ENCODE measurements at regions not wholly inside any gene's neighbourhood (a gene's known extent, or its start where the extent isn't known, plus 50 kb on each side); places are given as distances from the start of the nearest gene placed in this dataset.

DNA sequence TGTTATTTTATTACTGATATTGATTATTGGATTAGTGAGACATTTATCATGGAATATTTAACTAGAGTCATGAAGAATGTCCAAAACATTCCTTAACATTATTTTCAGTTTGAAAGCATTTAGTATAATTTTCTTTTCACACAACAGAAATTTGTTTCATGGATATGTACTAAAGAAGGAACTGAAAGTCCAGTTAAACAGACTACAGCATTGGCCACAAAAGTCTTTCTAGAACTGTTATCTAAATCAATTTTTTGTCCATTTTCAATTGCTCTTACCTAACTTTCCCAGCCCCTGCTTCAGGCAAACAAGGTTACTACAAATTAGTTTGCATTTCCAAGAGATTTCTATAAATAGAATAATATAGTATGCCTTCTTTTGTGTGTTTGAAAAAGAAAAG, 1018.0 kb upstream of the PCDH20 start:
- no peak overlapping the region for H4K8ac ChIP-seq (replicated peaks; ENCODE audit: insufficient read length, low read depth, low read length)
- no peaks in the 10 kb centered on the region for H3K4me1 ChIP-seq (ENCODE audit: insufficient read depth, low read length)
- H3K79me1 ChIP-seq (ENCODE audit: insufficient read depth, low read depth, low read length, poor library complexity, severe bottlenecking) = no peaks in the 10 kb centered on the region
- no peak overlapping the region for H3K56ac ChIP-seq (ENCODE audit: insufficient read length, low read depth, low read length)
- no peak overlapping the region for H2BK5ac ChIP-seq (ENCODE audit: insufficient read length, low read length)
- no peak overlapping the region for H3K23ac ChIP-seq (ENCODE audit: insufficient read length, low read depth, low read length)
- no peaks in the 10 kb centered on the region for H3K79me2 ChIP-seq (ENCODE audit: insufficient read depth, low read length)
- H3K4ac ChIP-seq (ENCODE audit: low read depth, low read length) = no peak overlapping the region
- H3K4me2 ChIP-seq (ENCODE audit: insufficient read depth, insufficient read length, low read length) = no peak overlapping the region
- no peak overlapping the region for H3K27ac ChIP-seq (ENCODE audit: insufficient read length, low read depth, low read length)
- no peak overlapping the region for H2AFZ ChIP-seq (ENCODE audit: low read length)
- H2BK15ac ChIP-seq (ENCODE audit: low read depth, low read length) = no peak overlapping the region
- H3K23me2 ChIP-seq (ENCODE audit: insufficient read length, low read depth, low read length, poor library complexity, severe bottlenecking) = no peaks in the 10 kb centered on the region
- Mint-ChIP-seq H3K4me1 (peaks cover 3 to 10% of the 10 kb centered on the region in 2 experiments), H3K4me3 (no peak overlapping the region), H3K9me3 (no peaks in the 10 kb centered on the region), H3K27ac (no peak overlapping the region), H3K36me3 (ENCODE audit: insufficient read depth in 1 of 3, low read depth in 3 of 3) (no peaks in the 10 kb centered on the region), H3K27me3 (ENCODE audit: low read depth) (no peaks in the 10 kb centered on the region)
- no peak overlapping the region for H4K5ac ChIP-seq (ENCODE audit: insufficient read length, low read depth, low read length)
- no peak overlapping the region for H3T11ph ChIP-seq (ENCODE audit: low read length)
- no peaks in the 10 kb centered on the region for H4K20me1 ChIP-seq (ENCODE audit: control insufficient read depth, insufficient read depth, insufficient read length)
- no peak overlapping the region for H3K14ac ChIP-seq (ENCODE audit: insufficient read depth, low read length)
- H2BK120ac ChIP-seq (ENCODE audit: low read depth, low read length, poor library complexity, severe bottlenecking) = no peak overlapping the region
- TF ChIP-seq, protein P1, sequence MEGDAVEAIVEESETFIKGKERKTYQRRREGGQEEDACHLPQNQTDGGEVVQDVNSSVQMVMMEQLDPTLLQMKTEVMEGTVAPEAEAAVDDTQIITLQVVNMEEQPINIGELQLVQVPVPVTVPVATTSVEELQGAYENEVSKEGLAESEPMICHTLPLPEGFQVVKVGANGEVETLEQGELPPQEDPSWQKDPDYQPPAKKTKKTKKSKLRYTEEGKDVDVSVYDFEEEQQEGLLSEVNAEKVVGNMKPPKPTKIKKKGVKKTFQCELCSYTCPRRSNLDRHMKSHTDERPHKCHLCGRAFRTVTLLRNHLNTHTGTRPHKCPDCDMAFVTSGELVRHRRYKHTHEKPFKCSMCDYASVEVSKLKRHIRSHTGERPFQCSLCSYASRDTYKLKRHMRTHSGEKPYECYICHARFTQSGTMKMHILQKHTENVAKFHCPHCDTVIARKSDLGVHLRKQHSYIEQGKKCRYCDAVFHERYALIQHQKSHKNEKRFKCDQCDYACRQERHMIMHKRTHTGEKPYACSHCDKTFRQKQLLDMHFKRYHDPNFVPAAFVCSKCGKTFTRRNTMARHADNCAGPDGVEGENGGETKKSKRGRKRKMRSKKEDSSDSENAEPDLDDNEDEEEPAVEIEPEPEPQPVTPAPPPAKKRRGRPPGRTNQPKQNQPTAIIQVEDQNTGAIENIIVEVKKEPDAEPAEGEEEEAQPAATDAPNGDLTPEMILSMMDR (conservative IDR thresholded peaks at IDR 0.05) = no peak
- no peak overlapping the region for H4K91ac ChIP-seq (ENCODE audit: insufficient read length, low read depth, low read length)
- H2BK20ac ChIP-seq (ENCODE audit: low read depth, low read length, poor library complexity, severe bottlenecking) = no peak overlapping the region
- no peak for DNase-seq
- H3K18ac ChIP-seq (ENCODE audit: insufficient read length, low read depth, low read length) = no peak overlapping the region
- no peak overlapping the region for H3K9ac ChIP-seq (ENCODE audit: extremely low read depth, insufficient read length, low read length)
- no peak overlapping the region for H2BK12ac ChIP-seq (ENCODE audit: insufficient read length, low read depth, low read length)
- H2AK5ac ChIP-seq (ENCODE audit: insufficient read length, low read length) = no peak overlapping the region
- no peaks in the 10 kb centered on the region for H3K9me3 ChIP-seq (ENCODE audit: control insufficient read depth, low read depth, low read length)
- no peaks in the 10 kb centered on the region for H3K27me3 ChIP-seq (ENCODE audit: insufficient read depth, low read length)
